ENCODE measurements at regions not wholly inside any gene's neighbourhood (a gene's known extent, or its start where the extent isn't known, plus 50 kb on each side); places are given as distances from the start of the nearest gene placed in this dataset.

DNA sequence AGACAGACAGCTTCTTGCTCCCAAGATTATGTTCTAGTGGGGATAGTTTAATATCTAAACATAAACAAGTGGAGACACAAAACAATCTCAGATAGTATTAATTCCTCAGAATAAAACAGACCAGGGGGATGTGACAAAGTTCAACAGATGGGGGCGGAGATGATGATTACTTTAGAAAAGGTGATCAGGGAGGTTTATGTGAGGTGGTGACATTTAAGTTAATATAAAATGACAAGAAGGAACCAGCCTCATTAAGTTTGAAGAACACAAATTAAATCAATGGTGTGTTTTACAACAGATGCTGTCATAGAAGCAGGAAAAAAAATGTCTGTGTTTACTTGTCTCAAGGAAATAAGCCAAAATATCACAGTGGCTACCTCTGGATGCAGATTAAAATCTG lies 119.6 kb upstream of the HMHB1 start:
- no peaks in the 10 kb centered on the region for H3K79me2 ChIP-seq (ENCODE audit: control insufficient read depth, insufficient read depth, low read length)
- no peak for FAIRE-seq
- TF ChIP-seq EZH2 (IDR thresholded peaks at IDR 0.05; ENCODE audit: low read length) = no peak
- TF ChIP-seq, protein P1, sequence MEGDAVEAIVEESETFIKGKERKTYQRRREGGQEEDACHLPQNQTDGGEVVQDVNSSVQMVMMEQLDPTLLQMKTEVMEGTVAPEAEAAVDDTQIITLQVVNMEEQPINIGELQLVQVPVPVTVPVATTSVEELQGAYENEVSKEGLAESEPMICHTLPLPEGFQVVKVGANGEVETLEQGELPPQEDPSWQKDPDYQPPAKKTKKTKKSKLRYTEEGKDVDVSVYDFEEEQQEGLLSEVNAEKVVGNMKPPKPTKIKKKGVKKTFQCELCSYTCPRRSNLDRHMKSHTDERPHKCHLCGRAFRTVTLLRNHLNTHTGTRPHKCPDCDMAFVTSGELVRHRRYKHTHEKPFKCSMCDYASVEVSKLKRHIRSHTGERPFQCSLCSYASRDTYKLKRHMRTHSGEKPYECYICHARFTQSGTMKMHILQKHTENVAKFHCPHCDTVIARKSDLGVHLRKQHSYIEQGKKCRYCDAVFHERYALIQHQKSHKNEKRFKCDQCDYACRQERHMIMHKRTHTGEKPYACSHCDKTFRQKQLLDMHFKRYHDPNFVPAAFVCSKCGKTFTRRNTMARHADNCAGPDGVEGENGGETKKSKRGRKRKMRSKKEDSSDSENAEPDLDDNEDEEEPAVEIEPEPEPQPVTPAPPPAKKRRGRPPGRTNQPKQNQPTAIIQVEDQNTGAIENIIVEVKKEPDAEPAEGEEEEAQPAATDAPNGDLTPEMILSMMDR (optimal IDR thresholded peaks at IDR 0.05 in 1 of 3, IDR thresholded peaks at IDR 0.05 in 1 of 3, conservative IDR thresholded peaks at IDR 0.05 in 1 of 3; ENCODE audit: extremely low read depth in 1 of 3, insufficient read depth in 2 of 3, low read length in 3 of 3) = no peak

DNA sequence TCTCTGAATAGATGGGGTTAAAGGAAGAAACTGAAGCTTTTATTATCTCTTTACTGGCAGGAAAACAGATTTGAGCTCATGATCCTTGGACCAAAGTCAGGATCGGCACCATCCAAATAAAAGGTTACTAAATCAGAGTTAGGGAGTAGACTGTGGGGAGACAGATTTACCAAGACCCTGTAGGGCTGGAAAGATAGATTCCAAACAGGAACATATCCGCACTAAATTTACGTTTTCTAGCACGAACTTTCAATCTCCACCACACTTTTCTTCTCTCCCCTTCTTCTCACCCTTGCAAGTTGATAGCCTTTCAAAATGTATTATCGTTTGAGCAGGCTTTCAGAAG lies 120.0 kb upstream of the HMHB1 start:
- dilution Hi-C loops (cut with MboI; ENCODE audit: extremely low pct_ligation_motif_present, low sequenced_read_pairs) = no loop called here
- DNase-seq (ENCODE audit: low read depth, low spot score) (no peak), FAIRE-seq (no peak)
- no peaks in the 10 kb centered on the region for H3K79me2 ChIP-seq (ENCODE audit: control insufficient read depth, insufficient read depth, low read length)
- no peak overlapping the region for H3K4me3 ChIP-seq (ENCODE audit: control insufficient read depth in 2 of 3, extremely low read depth in 1 of 3, insufficient read depth in 2 of 3, low read depth in 1 of 3, low read length in 3 of 3)
- no peak overlapping the region for H2AFZ ChIP-seq (ENCODE audit: control insufficient read depth, low read length)
- H3K4me2 ChIP-seq (ENCODE audit: control insufficient read depth, extremely low read depth, insufficient read depth, low read depth, low read length) = no peak overlapping the region
- H3K36me3 ChIP-seq (ENCODE audit: control insufficient read depth in 2 of 2, extremely low read depth in 1 of 2, insufficient read depth in 2 of 2, low read length in 2 of 2) = no peaks in the 10 kb centered on the region
- H3K9me3 ChIP-seq (ENCODE audit: control insufficient read depth, low read depth, low read length) = no peaks in the 10 kb centered on the region
- peaks cover 12% of the 10 kb centered on the region for H3K4me1 ChIP-seq (ENCODE audit: control insufficient read depth, extremely low read depth, insufficient read depth, low read length)
- no peak for TF ChIP-seq EZH2 (IDR thresholded peaks at IDR 0.05; ENCODE audit: low read length)
- TF ChIP-seq, protein P1 (optimal IDR thresholded peaks at IDR 0.05 in 1 of 3, IDR thresholded peaks at IDR 0.05 in 1 of 3, conservative IDR thresholded peaks at IDR 0.05 in 1 of 3; ENCODE audit: extremely low read depth in 1 of 3, insufficient read depth in 2 of 3, low read length in 3 of 3) = no peak
- H3K9ac ChIP-seq (ENCODE audit: control insufficient read depth, extremely low read depth, insufficient read depth, low read length) = no peak overlapping the region
- H3K9me1 ChIP-seq (ENCODE audit: control insufficient read depth, extremely low read depth, insufficient read depth, low read length) = no peaks in the 10 kb centered on the region
- H4K20me1 ChIP-seq (ENCODE audit: control insufficient read depth, extremely low read depth, insufficient read depth, low read length) = no peaks in the 10 kb centered on the region
- no peaks in the 10 kb centered on the region for H3K27me3 ChIP-seq (ENCODE audit: control insufficient read depth, extremely low read depth, insufficient read depth, low read length)
- H3K27ac ChIP-seq (ENCODE audit: control insufficient read depth, insufficient read depth, low read length) = no peak overlapping the region

More for the DNA sequence above, 119.6 kb upstream of the HMHB1 start:
- H3K9me3 ChIP-seq (ENCODE audit: control insufficient read depth, low read depth, low read length) = no peaks in the 10 kb centered on the region
- no peaks in the 10 kb centered on the region for H4K20me1 ChIP-seq (ENCODE audit: control insufficient read depth, extremely low read depth, insufficient read depth, low read length)
- no peak for DNase-seq (ENCODE audit: low read depth, low spot score)
- dilution Hi-C loops (cut with MboI; ENCODE audit: extremely low pct_ligation_motif_present, low sequenced_read_pairs) = no loop called here
- H2AFZ ChIP-seq (ENCODE audit: control insufficient read depth, low read length) = no peak overlapping the region
- H3K36me3 ChIP-seq (ENCODE audit: control insufficient read depth in 2 of 2, extremely low read depth in 1 of 2, insufficient read depth in 2 of 2, low read length in 2 of 2) = no peaks in the 10 kb centered on the region
- no peaks in the 10 kb centered on the region for H3K27me3 ChIP-seq (ENCODE audit: control insufficient read depth, extremely low read depth, insufficient read depth, low read length)
- no peak overlapping the region for H3K27ac ChIP-seq (ENCODE audit: control insufficient read depth, insufficient read depth, low read length)
- H3K9me1 ChIP-seq (ENCODE audit: control insufficient read depth, extremely low read depth, insufficient read depth, low read length) = no peaks in the 10 kb centered on the region
- H3K4me2 ChIP-seq (ENCODE audit: control insufficient read depth, extremely low read depth, insufficient read depth, low read depth, low read length) = no peak overlapping the region
- no peak overlapping the region for H3K9ac ChIP-seq (ENCODE audit: control insufficient read depth, extremely low read depth, insufficient read depth, low read length)
- H3K4me1 ChIP-seq (ENCODE audit: control insufficient read depth, extremely low read depth, insufficient read depth, low read length) = peaks cover 14% of the 10 kb centered on the region
- H3K4me3 ChIP-seq (ENCODE audit: control insufficient read depth in 2 of 3, extremely low read depth in 1 of 3, insufficient read depth in 2 of 3, low read depth in 1 of 3, low read length in 3 of 3) = no peak overlapping the region
